NCI-H2081 (cell line): ENCODE measurements at regions not wholly inside any gene's neighbourhood (a gene's known extent, or its start where the extent isn't known, plus 50 kb on each side); places are given as distances from the start of the nearest gene placed in this dataset.
"Not testable (repeated sequence)": the region's sequence is repeated elsewhere in the genome, so short reads cannot be mapped to it uniquely, and the experiment has no call there.

Source experiments
- DNase-seq, 2 experiments: peaks; one replicate each; lab custom pipeline; 2025; lab: John Stamatoyannopoulos, UW

- DNase-seq, result no peak
These were observed 306.4 kb upstream of the ZNF507 start for GRCh38 chr19:32038961-32039360.

- no peak for DNase-seq
These were observed 306.0 kb upstream of the ZNF507 start for GRCh38 chr19:32039440-32039839.

- DNase-seq, result no peak
These were observed 305.2 kb upstream of the ZNF507 start for GRCh38 chr19:32040236-32040635.

GRCh38 chr19:32041681-32042292 lies 303.6 kb upstream of the ZNF507 start:
- DNase-seq, result no peak

- no peak for DNase-seq
These were observed 297.6 kb upstream of the ZNF507 start for GRCh38 chr19:32047788-32048187.

- no peak for DNase-seq
These were observed 292.0 kb upstream of the ZNF507 start for GRCh38 chr19:32053376-32053775.

GRCh38 chr19:32053861-32054260 lies 291.5 kb upstream of the ZNF507 start:
- DNase-seq, result no peak

GRCh38 chr19:32058131-32058530 lies 287.3 kb upstream of the ZNF507 start:
- DNase-seq, result no peak

- no peak for DNase-seq
These were observed 284.1 kb upstream of the ZNF507 start for GRCh38 chr19:32061315-32061714.

GRCh38 chr19:32063601-32064000 lies 281.8 kb upstream of the ZNF507 start:
- no peak for DNase-seq

- no peak for DNase-seq
These were observed 279.4 kb upstream of the ZNF507 start for GRCh38 chr19:32066056-32066455.

GRCh38 chr19:32067685-32068084 lies 277.7 kb upstream of the ZNF507 start:
- no peak for DNase-seq

- DNase-seq, result no peak
These were observed 276.6 kb upstream of the ZNF507 start for GRCh38 chr19:32068793-32069192.

- no peak for DNase-seq
These were observed 275.3 kb upstream of the ZNF507 start for GRCh38 chr19:32070101-32070500.

- DNase-seq, result no peak
These were observed 263.4 kb upstream of the ZNF507 start for GRCh38 chr19:32082028-32082427.

GRCh38 chr19:32084756-32085363 lies 260.6 kb upstream of the ZNF507 start:
- not testable (repeated sequence) for DNase-seq

GRCh38 chr19:32091241-32091640 lies 254.2 kb upstream of the ZNF507 start:
- DNase-seq, result no peak

GRCh38 chr19:32097011-32097410 lies 248.4 kb upstream of the ZNF507 start:
- DNase-seq, result no peak

GRCh38 chr19:32097620-32098019 lies 247.8 kb upstream of the ZNF507 start:
- DNase-seq, result no peak

- no peak for DNase-seq
These were observed 246.4 kb upstream of the ZNF507 start for GRCh38 chr19:32098968-32099367.

- DNase-seq, result no peak
These were observed 244.2 kb upstream of the ZNF507 start for GRCh38 chr19:32101206-32101605.

- DNase-seq, result no peak
These were observed 241.9 kb upstream of the ZNF507 start for GRCh38 chr19:32103541-32103940.

GRCh38 chr19:32104153-32104849 lies 241.1 kb upstream of the ZNF507 start:
- DNase-seq, result no peak

- DNase-seq, result no peak
These were observed 240.6 kb upstream of the ZNF507 start for GRCh38 chr19:32104850-32105235.
